ELF-1 (cell line): ENCODE measurements at regions not wholly inside any gene's neighbourhood (a gene's known extent, or its start where the extent isn't known, plus 50 kb on each side); places are given as distances from the start of the nearest gene placed in this dataset.
A peak's percentile ranks its signal among the peaks of the same experiment; 100 is the strongest.

ENCODE experiments used
- DNase-seq: peaks from one replicate; pipeline ENCODE4 v3.0.0-alpha.2; 2016; ENCODE audit warnings: low read depth, low spot score

DNA sequence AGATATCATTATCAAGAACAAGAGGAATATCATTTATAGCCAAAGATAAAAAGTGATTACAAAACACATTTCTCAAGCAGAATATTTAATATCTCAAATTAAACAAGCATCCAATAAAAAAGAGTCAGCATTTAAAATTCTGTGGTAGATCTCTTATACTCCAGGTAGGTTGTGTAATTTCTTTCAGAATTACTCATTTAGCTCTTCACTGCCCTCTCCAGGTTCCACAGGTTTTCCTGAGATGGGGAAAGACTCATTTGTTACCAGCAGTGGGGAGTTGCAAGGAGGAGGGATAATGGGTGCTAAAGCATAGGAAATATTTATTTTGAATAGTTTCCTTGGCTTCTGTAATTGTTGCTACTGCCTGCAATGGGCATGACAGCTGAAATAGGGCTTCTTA is 83.1 kb upstream of the RASGRP1 start:
- no peak for DNase-seq

DNA sequence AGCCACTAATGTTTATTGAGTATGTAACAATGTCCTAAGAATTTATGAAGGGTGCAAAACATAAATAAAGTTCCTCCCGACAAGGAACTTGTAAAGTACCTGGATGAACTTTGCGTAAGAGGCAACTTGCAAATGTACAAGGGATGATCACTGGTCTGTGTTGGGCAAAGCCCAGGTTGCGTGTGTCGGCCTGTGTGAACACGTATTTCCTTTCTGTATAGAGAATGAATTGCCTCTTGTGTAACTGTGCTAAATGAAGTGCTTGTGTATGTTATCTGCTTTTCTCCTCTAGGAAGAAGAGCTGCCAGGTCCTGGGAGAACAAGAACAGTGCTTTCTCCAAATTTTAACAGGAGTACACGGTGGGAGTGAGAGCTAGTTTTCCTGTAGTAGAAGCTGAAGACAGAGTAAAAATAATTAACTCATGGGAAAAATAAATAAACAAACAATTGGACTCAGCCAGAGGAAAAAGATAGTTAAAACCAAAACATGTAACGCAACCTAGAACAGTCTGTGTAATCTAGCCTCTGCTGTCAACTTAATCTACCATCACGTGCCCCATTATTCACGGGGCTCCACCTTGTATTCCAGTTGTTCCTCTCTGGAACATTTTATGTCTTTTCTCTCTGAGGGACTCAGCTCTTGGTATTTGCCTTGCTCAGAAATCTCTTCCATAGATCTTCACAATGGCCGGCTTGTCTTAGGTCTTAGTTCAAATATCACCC is 83.7 kb upstream of the RASGRP1 start:
- no peak for DNase-seq

DNA sequence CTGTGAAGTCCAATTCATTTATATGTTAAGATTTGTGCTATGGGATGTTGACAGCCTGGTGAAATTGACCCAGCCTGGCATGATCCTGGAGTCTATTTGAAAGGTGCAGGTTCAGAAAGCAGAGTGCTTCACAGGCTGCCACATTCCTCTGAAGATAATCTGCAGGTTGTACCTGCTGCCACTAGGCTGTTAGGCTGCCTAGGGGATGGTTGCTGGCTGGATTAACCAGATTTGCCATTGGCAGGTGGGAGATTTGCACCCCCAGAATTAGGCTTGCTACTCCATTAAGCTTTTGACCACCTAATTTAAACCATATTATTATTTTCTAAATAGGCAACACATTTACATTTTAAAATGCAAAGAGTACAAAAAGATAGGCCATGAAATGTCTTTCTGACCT is 85.8 kb upstream of the RASGRP1 start:
- DNase-seq: no peak

DNA sequence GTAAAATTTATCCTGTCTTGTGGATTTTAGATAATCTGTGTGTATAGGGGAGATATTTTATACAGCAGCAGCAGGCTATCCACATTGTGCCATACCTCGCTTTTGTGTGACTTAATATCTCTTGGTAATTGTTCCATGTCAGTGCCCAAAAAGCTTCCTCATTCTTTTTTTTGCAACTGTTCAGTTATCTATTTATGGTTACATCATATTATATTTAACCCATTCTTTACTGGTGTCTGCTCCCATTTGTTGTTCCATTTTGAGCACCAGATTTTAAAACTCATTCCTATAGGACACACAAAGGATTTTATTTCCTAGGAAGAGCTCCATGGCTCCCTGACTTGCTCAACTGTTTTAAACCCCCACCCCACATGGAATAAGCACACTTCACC is 86.3 kb upstream of the RASGRP1 start:
- DNase-seq: no peak

DNA sequence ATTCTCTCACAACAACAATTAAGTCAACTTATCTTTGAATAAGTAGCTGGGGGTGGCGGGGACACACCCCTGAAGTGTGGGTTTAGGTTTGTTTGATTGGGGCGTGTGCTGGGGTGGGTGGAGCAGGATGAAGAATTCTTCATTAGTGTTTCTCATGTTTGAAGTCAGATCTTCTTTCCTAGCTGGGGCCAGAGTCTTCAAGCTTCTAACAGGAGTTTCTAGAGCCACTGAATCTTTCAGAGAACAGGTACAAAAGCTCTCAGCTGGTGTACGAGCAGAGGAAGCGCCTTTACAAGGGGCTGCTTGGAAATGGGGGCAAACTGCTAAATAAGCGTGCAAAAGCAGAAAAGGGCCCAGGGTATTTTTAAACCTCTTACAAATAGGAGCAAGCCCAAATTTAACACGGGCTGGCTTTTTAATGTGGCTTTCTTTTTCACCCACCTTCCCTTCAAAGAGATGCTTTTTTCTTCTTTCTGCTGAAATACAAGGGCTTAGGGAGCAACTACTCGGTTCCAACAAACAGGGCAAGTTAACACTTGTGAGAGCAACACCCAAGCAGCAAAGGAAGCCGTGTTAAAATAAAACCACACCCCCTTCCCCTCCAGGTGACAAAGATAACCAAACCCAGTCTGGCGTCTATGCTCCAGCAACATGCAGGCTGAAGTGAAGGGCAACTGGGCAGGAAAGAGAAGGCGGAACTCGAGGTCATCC is 86.9 kb upstream of the RASGRP1 start:
- peak; percentile 14 for DNase-seq

DNA sequence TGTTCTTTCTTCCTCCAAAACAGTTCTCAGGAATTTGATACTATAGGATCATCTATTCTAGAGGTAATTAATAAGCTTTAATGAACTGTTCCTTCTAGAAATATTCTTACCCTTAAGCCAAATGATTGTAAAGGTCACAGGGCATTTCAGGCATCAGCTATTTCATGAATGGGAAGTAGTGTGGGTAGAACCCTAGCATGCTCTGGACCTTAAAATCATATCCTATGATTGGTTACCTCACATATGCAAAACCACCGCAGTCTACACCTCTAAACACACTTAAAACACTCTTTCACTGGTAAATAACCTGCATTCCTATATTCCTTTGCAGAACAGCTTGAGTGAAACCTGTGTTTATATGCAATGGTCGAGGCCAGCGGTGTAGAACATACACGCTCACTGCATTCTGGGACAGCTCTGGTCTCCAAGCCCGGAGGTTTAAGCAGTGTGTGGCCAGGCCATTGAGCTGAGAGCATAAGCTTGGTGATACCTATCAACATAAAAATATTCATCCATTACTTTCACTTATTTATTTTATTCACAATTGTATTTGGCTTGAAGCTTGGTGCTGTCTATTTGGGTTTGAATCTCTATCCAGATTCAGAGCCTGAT is 87.7 kb upstream of the RASGRP1 start:
- DNase-seq: no peak

DNA sequence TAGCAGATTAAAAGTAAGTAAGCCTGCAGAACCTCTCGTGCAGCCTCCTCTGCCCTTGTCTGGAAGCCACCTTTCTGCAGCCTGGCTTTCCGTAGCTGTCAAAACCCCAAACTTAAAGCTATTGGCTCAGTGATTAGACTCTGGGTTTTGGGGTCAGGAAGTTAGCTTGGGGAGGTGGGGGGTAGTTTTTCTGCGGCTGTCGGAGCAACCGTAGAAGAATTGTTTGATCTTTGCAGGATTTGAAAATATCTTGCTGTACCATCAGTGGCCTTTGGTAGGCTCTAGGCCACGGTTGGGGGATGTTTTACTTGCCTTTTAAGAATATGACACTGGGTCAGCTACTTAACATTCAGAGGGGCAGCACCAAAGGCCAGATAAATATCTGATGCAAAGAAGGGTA is 88.4 kb upstream of the RASGRP1 start:
- no peak for DNase-seq

DNA sequence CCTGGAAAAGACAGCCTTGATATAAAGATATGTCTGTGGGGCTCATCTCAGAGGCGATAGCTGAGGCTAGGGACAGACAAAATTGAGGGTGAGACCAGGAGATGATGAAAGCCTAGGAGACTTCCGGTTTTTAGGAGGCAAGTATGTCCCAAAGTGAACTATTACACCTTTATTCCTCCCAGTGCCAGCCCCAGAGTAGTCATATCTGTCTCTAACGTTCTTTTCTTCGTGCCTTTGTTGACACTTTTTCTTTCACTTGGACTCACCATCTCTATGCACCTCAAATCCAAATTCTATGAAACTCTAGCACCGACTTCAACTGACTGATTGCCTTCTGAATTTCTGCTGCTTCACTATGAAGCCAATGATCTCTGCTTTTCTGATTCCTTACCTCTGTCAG is 93.8 kb upstream of the RASGRP1 start:
- DNase-seq: no peak

DNA sequence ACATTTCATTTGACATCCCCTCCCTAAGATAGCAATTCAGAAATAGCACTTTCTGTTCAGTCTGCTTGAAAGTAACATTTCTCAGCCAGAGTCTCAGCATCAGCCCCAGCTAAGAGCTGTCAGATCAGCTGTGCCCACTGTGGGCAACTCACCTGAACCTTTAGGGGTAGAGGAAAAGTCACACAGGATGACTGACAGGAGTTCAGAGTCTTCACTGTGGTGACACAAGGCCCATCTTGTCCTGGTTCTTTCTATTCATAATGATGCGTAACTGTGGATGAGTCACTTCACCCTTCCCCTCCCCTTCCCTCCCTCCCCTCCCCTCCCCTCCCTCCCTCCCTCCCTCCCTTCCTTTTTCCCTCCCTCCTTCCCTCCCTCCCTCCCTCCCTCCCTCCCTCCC is 96.1 kb upstream of the RASGRP1 start:
- DNase-seq: no peak

DNA sequence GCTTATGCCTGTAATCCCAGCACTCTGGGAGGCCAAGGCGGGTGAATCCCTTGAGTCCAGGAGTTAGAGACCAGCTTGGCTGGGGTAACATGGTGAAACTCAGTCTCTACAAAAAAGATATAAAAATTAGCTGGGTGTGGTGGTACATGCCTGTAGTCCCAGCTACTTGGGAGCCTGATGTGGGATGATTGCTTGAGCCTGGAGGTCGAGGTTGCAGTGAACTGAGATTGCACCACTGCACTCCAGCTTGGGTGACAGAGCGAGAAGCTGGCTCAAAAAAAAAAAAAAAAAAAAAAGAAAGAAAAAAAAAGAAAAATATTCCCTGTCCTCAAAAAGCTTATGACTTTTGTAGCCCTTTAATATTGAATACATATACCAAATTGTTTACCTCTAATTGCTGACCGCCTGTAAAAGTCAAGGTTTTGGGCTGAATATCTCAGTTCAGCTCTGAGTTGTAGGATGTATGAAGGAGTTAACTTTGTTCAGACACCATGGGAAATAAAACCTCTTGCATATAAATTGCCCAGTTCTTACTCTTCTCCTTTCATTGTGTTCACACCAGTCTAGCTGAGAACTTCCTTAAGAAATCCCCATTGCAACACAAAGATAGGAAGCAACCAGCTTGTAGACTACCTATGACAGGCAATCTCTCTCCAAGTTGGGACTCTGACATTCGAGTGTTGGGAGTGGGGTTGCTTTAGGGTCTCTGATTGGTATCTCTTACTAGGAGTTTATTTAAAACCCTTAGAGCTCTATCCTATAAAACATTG is 97.6 kb upstream of the RASGRP1 start:
- no peak for DNase-seq

DNA sequence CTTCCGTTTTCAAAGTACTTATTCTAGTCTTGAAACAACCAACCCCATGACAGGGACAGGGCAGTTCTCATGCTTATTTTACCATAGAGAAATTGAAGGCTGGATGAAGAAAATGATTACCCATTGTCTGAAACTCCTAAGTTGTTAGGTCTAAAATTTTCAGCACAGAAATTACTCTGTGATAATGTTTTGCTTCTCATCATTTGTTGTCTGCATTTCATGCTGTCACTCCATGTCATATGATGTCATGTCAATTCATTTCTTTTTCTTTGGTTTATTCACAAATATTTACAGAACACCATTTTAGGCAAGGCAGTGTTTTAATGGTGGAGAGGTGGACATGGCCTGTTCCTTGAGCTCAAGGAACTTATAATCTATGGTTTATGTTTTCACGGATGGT is 98.2 kb upstream of the RASGRP1 start:
- DNase-seq: no peak

DNA sequence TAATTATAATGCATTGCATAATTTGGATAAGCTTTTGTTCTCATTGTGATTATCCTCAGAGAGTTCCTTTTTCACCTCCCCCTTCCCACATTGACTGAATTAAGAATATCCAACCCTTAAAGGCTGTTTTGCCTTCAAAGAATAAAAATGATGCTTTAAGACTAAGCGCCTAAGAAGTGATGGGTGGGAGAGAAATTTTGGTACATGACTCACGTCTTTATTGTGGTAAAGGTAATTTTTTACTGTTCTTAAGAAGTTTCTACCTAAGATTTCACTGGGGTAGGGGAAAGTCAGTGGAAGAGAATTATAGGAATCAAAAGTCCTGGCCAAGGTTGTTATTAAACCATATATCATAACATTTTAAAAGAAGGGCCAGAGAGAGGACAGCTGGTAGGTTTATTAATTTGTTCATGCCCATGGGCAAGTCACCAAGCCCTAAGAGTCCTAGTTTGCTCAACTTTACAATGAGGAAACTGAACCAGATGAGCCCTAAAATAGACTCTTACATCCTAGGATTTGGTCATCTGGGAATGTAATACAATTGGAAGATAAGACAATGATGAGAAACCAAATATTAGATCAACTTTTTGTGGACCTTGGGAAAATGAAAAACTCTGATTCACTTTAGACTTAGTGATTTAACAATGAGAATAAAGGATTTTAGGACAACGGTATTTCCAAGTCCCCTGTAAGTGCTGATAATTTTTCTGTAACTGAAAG is 101.1 kb upstream of the RASGRP1 start:
- DNase-seq: no peak

DNA sequence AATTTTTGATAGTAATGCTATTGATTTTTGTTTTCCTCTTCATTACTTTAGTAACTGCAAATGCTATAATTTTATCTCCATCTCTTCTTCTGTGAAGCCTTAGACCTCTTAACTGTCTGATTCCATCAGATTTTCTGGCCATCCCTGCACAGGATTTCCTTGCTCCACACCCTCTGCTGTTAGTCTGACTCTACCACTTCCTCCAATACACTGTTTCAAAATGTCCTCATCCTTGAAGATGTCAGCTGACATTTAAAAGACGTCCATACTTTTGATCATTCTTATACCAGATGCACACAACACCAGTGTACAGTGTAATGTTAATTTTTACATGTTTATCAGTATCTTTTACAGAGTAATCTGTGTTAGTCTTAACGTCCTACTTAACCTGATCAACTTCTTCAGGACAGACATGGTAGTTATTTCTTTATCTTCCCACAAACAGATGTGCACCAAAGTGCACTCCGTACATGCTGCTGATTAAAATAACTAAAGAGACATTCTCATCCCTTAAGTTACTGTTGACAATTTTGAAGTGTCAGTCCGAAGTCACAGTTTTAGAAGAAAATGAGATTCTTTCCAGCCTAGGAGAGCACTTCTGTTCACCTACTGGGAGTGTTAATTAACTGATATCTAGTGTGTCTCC is 102.4 kb upstream of the RASGRP1 start:
- no peak for DNase-seq

DNA sequence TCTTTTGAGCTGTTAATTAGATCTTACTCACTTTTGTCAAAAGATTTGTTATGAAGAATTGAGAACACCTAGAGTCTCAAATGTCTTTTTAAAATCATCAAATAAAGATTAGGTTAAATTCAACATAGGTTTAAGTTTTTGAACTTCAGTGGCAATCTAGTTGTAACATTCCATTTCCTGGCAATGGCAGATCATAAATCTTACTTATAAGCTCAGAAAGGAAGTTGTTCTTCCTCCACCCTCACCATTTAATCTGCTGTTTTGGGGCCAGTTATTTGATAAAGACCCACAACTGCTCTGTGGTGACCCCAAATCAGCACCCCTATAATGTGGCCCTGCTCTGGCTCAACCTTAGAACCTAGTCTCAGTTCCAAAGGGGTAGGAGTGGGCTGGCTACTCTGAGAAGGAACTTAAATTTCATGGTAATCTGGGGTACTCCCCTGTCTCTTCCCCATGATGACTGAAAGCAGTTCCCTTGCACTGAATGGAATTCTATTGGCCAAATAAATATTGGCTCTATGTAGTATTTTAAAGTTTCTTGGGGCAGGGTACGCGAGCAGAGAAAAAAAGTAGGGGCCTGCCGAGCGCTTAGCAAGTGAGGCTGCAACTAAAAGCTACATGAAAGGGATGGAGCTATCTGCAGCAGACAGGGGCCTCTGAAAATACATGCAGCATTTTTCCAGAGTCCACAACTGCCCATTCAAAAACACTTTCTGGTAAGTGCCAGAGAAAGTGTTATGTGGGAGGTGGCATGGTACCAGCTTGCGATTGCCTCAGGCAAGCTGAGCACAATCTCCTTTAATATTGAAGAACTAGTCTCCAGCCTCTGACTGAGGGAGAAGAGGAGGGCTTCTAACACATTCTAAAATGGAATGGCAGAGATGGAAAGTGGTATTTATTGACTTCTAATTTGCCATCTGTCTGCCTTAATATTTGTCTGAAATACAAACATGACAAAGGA is 103.6 kb upstream of the RASGRP1 start:
- DNase-seq: no peak

DNA sequence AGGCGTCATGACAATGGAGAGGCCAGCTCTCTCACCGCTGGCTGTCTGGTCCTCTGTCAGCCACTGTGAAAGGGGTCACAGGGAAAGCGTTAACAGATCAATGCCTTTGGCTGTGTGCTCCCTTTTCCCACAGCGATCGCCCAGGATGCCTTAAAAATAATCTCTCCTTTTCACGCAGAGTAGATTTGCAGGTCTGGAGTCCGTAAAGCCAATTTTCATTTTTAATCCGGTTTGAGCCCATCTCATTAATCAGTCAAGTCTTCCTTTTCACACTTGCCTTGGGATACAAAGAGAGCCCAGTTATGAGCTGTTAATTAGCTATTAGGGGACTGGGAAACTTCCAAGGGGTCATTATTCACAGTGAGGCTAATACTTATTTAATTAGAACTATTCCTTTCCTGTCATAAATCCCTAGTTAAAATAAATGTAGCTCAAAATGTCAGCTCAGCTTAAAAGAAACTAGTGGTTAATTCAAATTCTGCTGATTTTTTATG is 104.3 kb upstream of the RASGRP1 start:
- DNase-seq: no peak

DNA sequence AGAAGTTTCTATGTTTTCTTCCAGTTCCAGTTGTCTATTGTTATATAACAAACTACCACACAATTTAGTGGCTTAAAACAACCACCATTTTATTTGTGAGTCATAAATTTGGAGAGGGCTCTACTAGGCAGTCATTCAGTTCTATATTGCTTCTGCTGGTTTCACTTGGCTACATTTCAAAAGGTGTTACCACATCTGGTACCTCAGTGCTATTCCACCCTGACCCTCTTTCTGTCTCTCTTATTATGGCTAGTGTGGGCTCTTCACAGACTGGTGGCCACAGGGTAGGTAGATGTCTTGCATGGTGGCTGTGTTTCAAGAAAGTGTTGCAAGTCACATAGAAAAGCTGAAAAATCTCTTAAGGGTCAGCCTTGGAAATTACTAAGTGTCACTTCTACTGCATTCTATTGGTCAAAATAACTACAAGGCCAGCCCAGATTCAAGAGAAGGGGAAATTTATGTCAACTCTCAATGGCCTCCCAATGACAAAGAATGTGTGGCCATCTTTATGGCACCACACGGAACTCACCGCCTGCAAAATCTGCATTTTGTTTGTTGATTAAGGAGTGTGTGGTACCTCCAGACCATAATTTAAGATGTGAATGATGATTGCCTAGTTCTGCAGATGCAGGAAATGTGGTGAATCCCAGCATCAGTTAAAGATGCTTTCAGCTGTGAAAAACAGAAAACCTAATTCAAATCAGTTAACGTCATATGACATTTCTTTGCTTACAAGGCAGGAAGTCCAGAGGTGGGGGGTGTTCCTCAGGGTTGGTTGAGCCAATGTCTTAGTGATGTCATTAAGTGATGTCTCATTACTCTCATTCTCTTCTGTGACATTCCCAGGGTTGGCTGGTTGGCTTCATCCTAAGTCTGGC is 105.8 kb upstream of the RASGRP1 start:
- no peak for DNase-seq

DNA sequence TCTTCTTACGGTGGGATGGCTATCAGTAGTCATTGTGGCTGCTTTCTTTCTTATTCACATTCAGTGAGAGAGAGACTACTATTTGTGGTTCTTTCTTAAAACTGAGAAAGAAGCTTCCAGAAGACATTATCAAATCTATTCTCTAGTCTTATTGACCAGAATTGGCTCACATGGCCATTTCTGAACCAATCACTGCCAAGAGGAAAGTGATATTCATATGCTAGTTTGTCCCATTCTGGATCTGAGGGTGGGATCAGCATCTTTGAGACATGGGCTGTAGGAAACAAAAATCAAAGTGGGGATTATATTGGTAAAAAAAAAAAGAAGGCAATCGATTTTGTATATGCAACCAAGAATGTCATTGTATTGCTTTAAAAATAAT is 106.4 kb upstream of the RASGRP1 start:
- no peak for DNase-seq

DNA sequence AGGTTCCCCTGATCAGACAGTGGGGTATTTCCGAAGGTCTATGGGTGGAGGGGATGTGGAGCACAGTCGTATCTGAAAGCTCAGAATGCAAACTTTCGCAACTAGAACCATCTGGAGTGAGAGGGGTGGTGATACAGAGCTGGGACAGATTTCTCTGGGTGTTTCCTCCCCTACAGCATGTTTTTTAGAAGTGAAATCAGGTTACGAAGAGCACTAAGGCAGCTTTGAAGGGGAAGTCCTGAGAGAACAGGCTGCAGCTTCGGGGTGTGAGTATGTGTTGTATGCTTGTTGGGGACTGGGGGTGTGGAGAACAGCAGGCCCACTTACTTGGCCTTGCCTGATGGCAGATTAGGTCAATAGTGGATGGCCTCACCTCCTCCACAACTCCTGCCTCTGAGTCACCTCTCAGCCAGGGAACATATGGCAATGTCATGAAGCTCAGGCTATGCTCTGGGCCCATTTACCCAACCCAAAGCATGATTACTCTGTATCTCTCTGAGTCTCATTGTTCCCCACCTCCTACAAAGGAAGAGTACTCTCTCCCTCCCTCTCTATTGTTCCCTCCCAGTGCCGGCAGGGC is 107.2 kb upstream of the RASGRP1 start:
- DNase-seq: no peak

DNA sequence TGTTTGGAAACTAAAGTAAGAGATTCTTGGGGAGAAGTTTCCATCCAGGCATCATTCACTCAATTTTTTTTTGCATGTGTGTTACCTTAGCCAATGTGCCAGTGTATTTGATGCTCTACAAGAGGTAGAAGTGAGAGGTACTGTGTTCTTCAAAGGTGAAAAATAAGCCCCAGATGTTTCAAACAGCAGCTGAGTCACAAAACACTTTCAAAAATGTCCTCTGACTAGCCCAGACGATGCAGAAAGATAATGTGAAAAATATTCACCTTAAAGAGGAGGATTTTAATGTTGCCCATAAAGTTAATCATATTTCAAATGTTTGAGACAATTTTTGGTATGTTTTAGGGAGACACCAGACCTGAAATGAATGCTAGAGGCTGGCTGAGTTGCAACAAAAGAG is 107.7 kb upstream of the RASGRP1 start:
- no peak for DNase-seq
